H1 (cell line): ENCODE measurements at regions not wholly inside any gene's neighbourhood (a gene's known extent, or its start where the extent isn't known, plus 50 kb on each side); places are given as distances from the start of the nearest gene placed in this dataset.

Source experiments
- POLR2AphosphoS5 ChIP-seq: IDR thresholded peaks from 2 replicates; pipeline ENCODE4 v1.6.1; 2011; ENCODE audit warnings: low read depth, low read length

DNA sequence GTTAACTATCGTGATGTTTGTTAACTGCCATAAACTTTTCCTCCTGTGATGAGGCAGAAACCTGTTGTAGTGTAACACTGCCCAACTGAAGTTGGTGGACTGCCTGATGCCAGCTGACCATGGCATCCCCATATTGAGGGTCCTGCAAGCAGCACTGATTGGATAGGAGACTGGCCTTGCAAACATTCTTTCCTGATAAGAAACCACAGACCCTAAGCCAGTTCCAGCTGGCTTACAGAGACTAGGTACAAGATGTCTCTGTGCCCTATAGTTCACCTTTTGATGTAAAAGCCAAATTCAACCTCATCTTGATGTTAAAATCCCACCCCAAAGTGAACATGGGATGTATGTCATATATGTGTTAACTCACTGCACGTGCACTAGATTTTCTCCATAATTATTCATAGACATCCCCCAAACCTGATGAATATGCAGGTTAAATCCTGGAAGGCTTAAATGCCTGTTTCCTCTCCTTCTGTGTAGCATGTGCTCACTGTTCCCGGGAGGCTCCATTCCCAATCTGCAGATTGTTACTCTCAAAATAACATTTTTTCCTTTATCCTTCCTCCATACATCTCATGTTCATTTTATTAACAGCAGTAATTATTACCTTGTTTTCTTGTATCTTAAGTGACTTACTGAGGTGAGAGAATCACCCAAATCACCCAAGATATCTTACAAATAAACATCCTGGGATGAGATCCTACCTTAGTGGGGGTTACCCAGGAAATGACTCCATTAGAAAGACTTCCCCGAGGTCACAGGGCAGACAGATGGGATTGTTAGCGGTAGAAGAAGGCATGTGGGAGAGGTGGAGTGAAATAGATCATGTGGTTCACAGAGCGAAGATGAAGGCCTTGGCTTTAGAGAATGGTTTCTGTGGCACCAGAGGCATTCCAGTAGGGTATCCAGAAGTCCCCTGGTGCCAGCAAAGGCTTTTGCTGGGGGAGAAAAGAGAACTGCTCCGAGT lies 566.7 kb downstream of the CCDC171 start (continued):
- TF ChIP-seq POLR2AphosphoS5: no peak
- TF ChIP-seq, all 59 proteins: peak for 0
